VCaP (cell line): ENCODE measurements at regions not wholly inside any gene's neighbourhood (a gene's known extent, or its start where the extent isn't known, plus 50 kb on each side); places are given as distances from the start of the nearest gene placed in this dataset.

Experiments used
- H3K27ac ChIP-seq: fragments of 450-650 bp; 2 replicates; pipeline ENCODE4 v1.5.1; 2017
- CTCF ChIP-seq: fragments of 450-650 bp; conservative IDR thresholded peaks from 2 replicates; pipeline ENCODE4 v1.5.1; 2017; ENCODE audit warnings: mild to moderate bottlenecking, moderate library complexity

DNA sequence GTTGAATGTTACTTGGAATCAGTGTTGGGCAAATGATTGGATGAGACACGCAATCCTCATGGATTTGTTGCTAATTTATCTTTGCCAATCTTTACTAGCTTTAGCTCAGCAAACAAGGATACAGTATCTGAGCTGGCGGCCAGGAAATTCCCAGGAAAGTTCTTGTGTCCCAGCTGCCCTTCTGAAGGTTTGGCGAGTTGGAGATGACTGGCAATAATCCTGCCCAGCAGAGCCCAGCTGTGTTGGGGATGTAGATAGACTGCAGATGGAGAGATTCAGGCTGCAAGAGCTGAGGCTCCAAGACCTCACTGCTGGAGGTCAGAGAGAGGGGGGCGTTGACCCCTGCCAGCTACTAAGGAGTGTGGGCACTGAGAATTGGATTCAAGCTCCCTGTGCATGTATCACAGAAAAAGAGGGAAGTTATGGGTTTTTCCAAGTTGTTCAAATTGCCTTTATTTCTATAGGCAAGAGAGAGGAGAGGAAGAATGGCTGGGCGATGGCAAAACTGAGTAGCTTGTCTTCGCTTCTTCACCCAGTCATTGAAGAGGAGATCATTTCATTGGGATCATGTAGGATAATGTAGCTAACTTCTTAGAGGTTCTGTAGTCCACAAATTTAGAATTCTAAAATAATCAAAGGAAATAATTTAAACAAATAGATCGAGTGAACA, 506.8 kb upstream of the LRATD1 start:
- no peak overlapping the region for H3K27ac ChIP-seq
- TF ChIP-seq CTCF = no peak

GRCh38 chr2:14126846-14127245, 505.7 kb upstream of the LRATD1 start:
- TF ChIP-seq CTCF = no peak

GRCh38 chr2:14127765-14128164, 504.8 kb upstream of the LRATD1 start:
- no peak overlapping the region for H3K27ac ChIP-seq
- TF ChIP-seq CTCF = no peak

More at GRCh38 chr2:14126846-14127245, 505.7 kb upstream of the LRATD1 start:
- H3K27ac ChIP-seq = no peak overlapping the region

DNA sequence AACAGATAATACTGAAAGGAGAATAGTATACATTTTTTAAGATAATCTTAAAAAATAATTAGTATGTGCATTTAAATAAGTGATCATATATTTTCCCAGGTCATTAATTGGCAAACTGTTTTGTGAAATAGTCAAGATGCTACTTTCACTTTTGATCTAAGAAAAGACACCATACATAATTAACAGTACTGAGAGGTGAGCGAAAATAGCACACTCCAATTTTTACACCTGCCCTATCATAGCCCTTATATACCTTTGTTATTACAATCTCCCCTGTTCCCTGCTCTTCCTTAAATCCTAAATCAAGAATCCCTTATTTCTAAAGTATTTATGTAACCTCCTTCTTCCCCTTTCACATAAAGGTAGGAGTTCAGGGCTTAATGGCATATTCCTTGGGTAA, 500.1 kb upstream of the LRATD1 start:
- no peak overlapping the region for H3K27ac ChIP-seq
- TF ChIP-seq CTCF = no peak

GRCh38 chr2:14134771-14135170, 497.7 kb upstream of the LRATD1 start:
- H3K27ac ChIP-seq = no peak overlapping the region
- TF ChIP-seq CTCF = no peak

GRCh38 chr2:14136030-14136429, 496.5 kb upstream of the LRATD1 start:
- no peak for TF ChIP-seq CTCF
- no peak overlapping the region for H3K27ac ChIP-seq

- no peak overlapping the region for H3K27ac ChIP-seq
- peak; percentile 76 for TF ChIP-seq CTCF
Measured at GRCh38 chr2:14137643-14138042, 494.9 kb upstream of the LRATD1 start.
